Muscle layer of duodenum (tissue), 2 donors: ENCODE measurements at regions not wholly inside any gene's neighbourhood (a gene's known extent, or its start where the extent isn't known, plus 50 kb on each side); places are given as distances from the start of the nearest gene placed in this dataset.

Experiments
- H3K27ac ChIP-seq: one replicate; pipeline ENCODE4 v1.7.0; 2013; ENCODE audit warnings: mild to moderate bottlenecking, low read length
- H3K27me3 ChIP-seq: one replicate; pipeline ENCODE4 v1.7.0; 2013; ENCODE audit warnings: low read depth, mild to moderate bottlenecking, control low read depth, low read length
- H3K36me3 ChIP-seq, 2 donors: one replicate each; pipeline ENCODE4 v1.7.0; 2013; ENCODE audit warnings: low read length in 2 of 2, control low read depth in 1 of 2, mild to moderate bottlenecking in 1 of 2; ENCODE audit not compliant: insufficient read depth in 2 of 2, control insufficient read depth in 1 of 2
- H3K4me1 ChIP-seq, 2 donors: one replicate each; pipeline ENCODE4 v1.7.0; 2013; ENCODE audit warnings: low read length in 2 of 2, mild to moderate bottlenecking in 2 of 2, control low read depth in 1 of 2, moderate library complexity in 1 of 2; ENCODE audit not compliant: insufficient read depth in 2 of 2, control insufficient read depth in 1 of 2
- H3K4me3 ChIP-seq, 2 donors: one replicate each; pipeline ENCODE4 v1.7.0; 2013; ENCODE audit warnings: low read length in 2 of 2, low read depth in 1 of 2, mild to moderate bottlenecking in 1 of 2
- H3K9me3 ChIP-seq, 2 donors: one replicate each; pipeline ENCODE4 v1.7.0; 2013; ENCODE audit warnings: low read length in 2 of 2, control low read depth in 1 of 2, mild to moderate bottlenecking in 1 of 2; ENCODE audit not compliant: control insufficient read depth in 1 of 2
- donor health status: healthy.

GRCh38 chr5:155952486-155953089, 374.4 kb upstream of the SGCD start:
- Histone ChIP-seq H3K4me3 (no peak overlapping the region), H3K9me3 (no peaks in the 10 kb centered on the region), H3K36me3 (no peaks in the 10 kb centered on the region), H3K4me1 (no peaks in the 10 kb centered on the region), H3K27me3 (no peaks in the 10 kb centered on the region), H3K27ac (no peak overlapping the region)

- Histone ChIP-seq H3K27me3 (no peaks in the 10 kb centered on the region), H3K9me3 (no peaks in the 10 kb centered on the region), H3K4me1 (no peaks in the 10 kb centered on the region), H3K27ac (no peak overlapping the region), H3K36me3 (no peaks in the 10 kb centered on the region), H3K4me3 (no peak overlapping the region)
These were observed 373.6 kb upstream of the SGCD start for GRCh38 chr5:155953335-155953734.

GRCh38 chr5:155954701-155955445, 372.1 kb upstream of the SGCD start:
- Histone ChIP-seq H3K27me3 (no peaks in the 10 kb centered on the region), H3K4me3 (no peak overlapping the region), H3K27ac (no peak overlapping the region), H3K4me1 (no peaks in the 10 kb centered on the region), H3K36me3 (no peaks in the 10 kb centered on the region), H3K9me3 (no peaks in the 10 kb centered on the region)

- H3K27ac ChIP-seq, result no peak overlapping the region
- H3K27me3 ChIP-seq, result no peaks in the 10 kb centered on the region
- H3K4me1 ChIP-seq, result no peaks in the 10 kb centered on the region
- no peaks in the 10 kb centered on the region for H3K36me3 ChIP-seq
- H3K4me3 ChIP-seq, result no peak overlapping the region
- H3K9me3 ChIP-seq, result no peaks in the 10 kb centered on the region
These were observed 369.1 kb upstream of the SGCD start for GRCh38 chr5:155957884-155958283.

- no peaks in the 10 kb centered on the region for H3K4me1 ChIP-seq
- no peak overlapping the region for H3K27ac ChIP-seq
- no peak overlapping the region for H3K4me3 ChIP-seq
- no peaks in the 10 kb centered on the region for H3K36me3 ChIP-seq
- no peaks in the 10 kb centered on the region for H3K27me3 ChIP-seq
- H3K9me3 ChIP-seq, result no peaks in the 10 kb centered on the region
These were observed 367.9 kb upstream of the SGCD start for GRCh38 chr5:155959082-155959481.

GRCh38 chr5:155960177-155960576, 366.8 kb upstream of the SGCD start:
- no peaks in the 10 kb centered on the region for H3K36me3 ChIP-seq
- no peak overlapping the region for H3K27ac ChIP-seq
- no peak overlapping the region for H3K4me3 ChIP-seq
- H3K27me3 ChIP-seq, result no peaks in the 10 kb centered on the region
- no peaks in the 10 kb centered on the region for H3K9me3 ChIP-seq
- no peaks in the 10 kb centered on the region for H3K4me1 ChIP-seq

- no peaks in the 10 kb centered on the region for H3K36me3 ChIP-seq
- no peaks in the 10 kb centered on the region for H3K4me1 ChIP-seq
- no peak overlapping the region for H3K27ac ChIP-seq
- H3K4me3 ChIP-seq, result no peak overlapping the region
- no peaks in the 10 kb centered on the region for H3K9me3 ChIP-seq
- H3K27me3 ChIP-seq, result no peaks in the 10 kb centered on the region
These were observed 357.4 kb upstream of the SGCD start for GRCh38 chr5:155969537-155969936.

- H3K27ac ChIP-seq, result no peak overlapping the region
- H3K4me3 ChIP-seq, result no peak overlapping the region
- no peaks in the 10 kb centered on the region for H3K27me3 ChIP-seq
- no peaks in the 10 kb centered on the region for H3K9me3 ChIP-seq
- no peaks in the 10 kb centered on the region for H3K4me1 ChIP-seq
- H3K36me3 ChIP-seq, result no peaks in the 10 kb centered on the region
These were observed 352.6 kb upstream of the SGCD start for GRCh38 chr5:155974369-155974768.

GRCh38 chr5:155978850-155979249, 348.1 kb upstream of the SGCD start:
- no peaks in the 10 kb centered on the region for H3K4me1 ChIP-seq
- H3K4me3 ChIP-seq, result no peak overlapping the region
- H3K27me3 ChIP-seq, result no peaks in the 10 kb centered on the region
- H3K36me3 ChIP-seq, result no peaks in the 10 kb centered on the region
- no peak overlapping the region for H3K27ac ChIP-seq
- H3K9me3 ChIP-seq, result no peaks in the 10 kb centered on the region

GRCh38 chr5:155982354-155982753, 344.6 kb upstream of the SGCD start:
- no peaks in the 10 kb centered on the region for H3K36me3 ChIP-seq
- no peaks in the 10 kb centered on the region for H3K9me3 ChIP-seq
- no peaks in the 10 kb centered on the region for H3K4me1 ChIP-seq
- no peak overlapping the region for H3K4me3 ChIP-seq
- no peak overlapping the region for H3K27ac ChIP-seq
- H3K27me3 ChIP-seq, result no peaks in the 10 kb centered on the region

GRCh38 chr5:155983954-155984353, 343.0 kb upstream of the SGCD start:
- no peaks in the 10 kb centered on the region for H3K27me3 ChIP-seq
- H3K4me3 ChIP-seq, result no peak overlapping the region
- no peaks in the 10 kb centered on the region for H3K36me3 ChIP-seq
- no peak overlapping the region for H3K27ac ChIP-seq
- H3K4me1 ChIP-seq, result no peaks in the 10 kb centered on the region
- no peaks in the 10 kb centered on the region for H3K9me3 ChIP-seq
